Adrenal gland (tissue), 5 donors: ENCODE measurements at regions not wholly inside any gene's neighbourhood (a gene's known extent, or its start where the extent isn't known, plus 50 kb on each side); places are given as distances from the start of the nearest gene placed in this dataset.

ENCODE experiments used
- POLR2A ChIP-seq, 2 donors: fragments of 450-650 bp; IDR thresholded peaks; one replicate each; pipeline ENCODE4 v1.6.1; 2017; ENCODE audit warnings: antibody characterized with exemption in 2 of 2, mild to moderate bottlenecking in 2 of 2, moderate library complexity in 1 of 2
- TF ChIP-seq, protein P1 (sequence below), 6 experiments: fragments of 450-650 bp in 4 of 6; fragments of 200-600 bp in 2 of 6; sonication (generic) in 1 of 6; IDR thresholded peaks; 1 replicate in 5 of 6; 2 replicates in 1 of 6; pipeline versions ENCODE4 v1.5.1 to v1.8.0; 2016 to 2021; ENCODE audit warnings: antibody characterized with exemption in 6 of 6, mild to moderate bottlenecking in 2 of 6, moderate library complexity in 1 of 6
- donor health status: DM: no; HTN: no; CAD: no.

- TF ChIP-seq, protein P1, sequence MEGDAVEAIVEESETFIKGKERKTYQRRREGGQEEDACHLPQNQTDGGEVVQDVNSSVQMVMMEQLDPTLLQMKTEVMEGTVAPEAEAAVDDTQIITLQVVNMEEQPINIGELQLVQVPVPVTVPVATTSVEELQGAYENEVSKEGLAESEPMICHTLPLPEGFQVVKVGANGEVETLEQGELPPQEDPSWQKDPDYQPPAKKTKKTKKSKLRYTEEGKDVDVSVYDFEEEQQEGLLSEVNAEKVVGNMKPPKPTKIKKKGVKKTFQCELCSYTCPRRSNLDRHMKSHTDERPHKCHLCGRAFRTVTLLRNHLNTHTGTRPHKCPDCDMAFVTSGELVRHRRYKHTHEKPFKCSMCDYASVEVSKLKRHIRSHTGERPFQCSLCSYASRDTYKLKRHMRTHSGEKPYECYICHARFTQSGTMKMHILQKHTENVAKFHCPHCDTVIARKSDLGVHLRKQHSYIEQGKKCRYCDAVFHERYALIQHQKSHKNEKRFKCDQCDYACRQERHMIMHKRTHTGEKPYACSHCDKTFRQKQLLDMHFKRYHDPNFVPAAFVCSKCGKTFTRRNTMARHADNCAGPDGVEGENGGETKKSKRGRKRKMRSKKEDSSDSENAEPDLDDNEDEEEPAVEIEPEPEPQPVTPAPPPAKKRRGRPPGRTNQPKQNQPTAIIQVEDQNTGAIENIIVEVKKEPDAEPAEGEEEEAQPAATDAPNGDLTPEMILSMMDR (IDR thresholded peaks at IDR 0.05): no peak
- TF ChIP-seq POLR2A (IDR thresholded peaks at IDR 0.05): no peak
These were observed 368.1 kb upstream of the JARID2 start for GRCh38 chr6:14877758-14878157.
